Gastroesophageal sphincter (tissue), 4 donors: ENCODE measurements at regions not wholly inside any gene's neighbourhood (a gene's known extent, or its start where the extent isn't known, plus 50 kb on each side); places are given as distances from the start of the nearest gene placed in this dataset.

Experiments
- ATAC-seq: fragments of 150-250 bp; one replicate; pipeline ENCODE4 v1.9.1; 2016; ENCODE audit warnings: mild to moderate bottlenecking, moderate library complexity
- H3K27ac ChIP-seq, 4 donors: fragments of 200-600 bp; sonication (generic) in 3 of 4; 1 replicate in 3 of 4; 2 replicates in 1 of 4; pipeline ENCODE4 v1.5.1; 2016 to 2019
- H3K27me3 ChIP-seq: fragments of 200-600 bp; sonication (generic); one replicate; pipeline ENCODE4 v1.5.1; 2019
- H3K36me3 ChIP-seq, 2 donors: fragments of 200-600 bp; sonication (generic); one replicate each; pipeline ENCODE4 v1.5.1; 2019; ENCODE audit warnings: control low read depth in 1 of 2
- H3K4me1 ChIP-seq, 3 donors: fragments of 200-600 bp; sonication (generic); 1 replicate in 2 of 3; 2 replicates in 1 of 3; pipeline ENCODE4 v1.5.1; 2016 to 2019; ENCODE audit warnings: control low read depth in 2 of 3
- H3K4me3 ChIP-seq, 2 donors: fragments of 200-600 bp; sonication (generic); one replicate each; pipeline ENCODE4 v1.5.1; 2019; ENCODE audit warnings: mild to moderate bottlenecking in 1 of 2, moderate library complexity in 1 of 2
- H3K9me3 ChIP-seq, 3 donors: fragments of 200-600 bp; sonication (generic); one replicate each; pipeline ENCODE4 v1.5.1; 2017 to 2019; ENCODE audit warnings: control low read depth in 2 of 3
- EP300 ChIP-seq: sonication (generic); formaldehyde crosslinking; IDR thresholded peaks from one replicate; pipeline ENCODE4 v1.6.1; 2017; ENCODE audit warnings: antibody characterized with exemption, mild to moderate bottlenecking
- POLR2A ChIP-seq, 2 donors: fragments of 450-650 bp; IDR thresholded peaks; one replicate each; pipeline ENCODE4 v1.6.1; 2017; ENCODE audit warnings: antibody characterized with exemption in 2 of 2, mild to moderate bottlenecking in 2 of 2, moderate library complexity in 1 of 2
- POLR2AphosphoS5 ChIP-seq: sonication (generic); formaldehyde crosslinking; IDR thresholded peaks from one replicate; pipeline ENCODE4 v1.6.1; 2017; ENCODE audit warnings: antibody characterized with exemption
- WGBS, 2 donors: methylation state at CpG; one replicate each; pipeline ENCODE4 v1.1.5; 2018; ENCODE audit warnings: low coverage in 1 of 2; 5-methylcytosine and 5-hydroxymethylcytosine counted together
- TF ChIP-seq, protein P1 (sequence below), 4 experiments: fragments of 200-600 bp in 2 of 4; fragments of 450-650 bp in 2 of 4; sonication (generic) in 1 of 4; IDR thresholded peaks; one replicate each; pipeline ENCODE4 v1.5.1; 2017 to 2019; ENCODE audit warnings: antibody characterized with exemption in 4 of 4, mild to moderate bottlenecking in 2 of 4, moderate library complexity in 2 of 4

DNA sequence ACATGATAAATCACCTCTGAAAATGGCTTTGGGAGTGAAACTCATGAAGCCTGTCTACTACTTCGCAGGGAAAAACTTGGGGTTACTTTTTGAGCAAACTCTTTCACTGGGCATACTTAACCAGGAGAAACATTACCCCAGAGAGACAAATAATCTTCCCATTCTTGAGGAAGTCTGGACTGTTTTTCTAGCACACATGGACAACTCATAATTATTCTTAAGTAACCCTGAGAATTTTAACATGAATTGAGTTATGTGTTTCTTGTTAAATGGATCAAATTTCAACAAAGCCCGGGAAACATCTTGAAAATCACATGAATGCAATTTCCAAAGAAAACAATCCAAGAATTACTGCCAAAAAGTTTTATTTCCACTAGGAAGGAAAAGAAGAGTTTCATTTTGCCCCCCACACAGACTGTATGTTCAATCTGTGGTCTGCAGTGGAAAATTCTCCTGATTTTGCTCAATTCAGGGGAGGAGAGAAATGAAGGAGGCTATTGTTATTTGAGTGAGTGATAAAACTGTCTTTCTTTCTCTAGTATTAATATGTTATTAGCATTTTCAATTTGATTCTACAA is 564.8 kb upstream of the CLINT1 start:
- Histone ChIP-seq H3K9me3 (no peaks in the 10 kb centered on the region), H3K27ac (peak overlapping the region in 3 of 4 donors; percentile 22 to 60 (median 41)), H3K4me1 (no peaks in the 10 kb centered on the region), H3K27me3 (no peaks in the 10 kb centered on the region), H3K36me3 (no peaks in the 10 kb centered on the region), H3K4me3 (no peak overlapping the region)
- no peak for TF ChIP-seq POLR2A (IDR thresholded peaks at IDR 0.05)
- TF ChIP-seq POLR2AphosphoS5 = no peak
- no peak for TF ChIP-seq EP300
- TF ChIP-seq, protein P1, sequence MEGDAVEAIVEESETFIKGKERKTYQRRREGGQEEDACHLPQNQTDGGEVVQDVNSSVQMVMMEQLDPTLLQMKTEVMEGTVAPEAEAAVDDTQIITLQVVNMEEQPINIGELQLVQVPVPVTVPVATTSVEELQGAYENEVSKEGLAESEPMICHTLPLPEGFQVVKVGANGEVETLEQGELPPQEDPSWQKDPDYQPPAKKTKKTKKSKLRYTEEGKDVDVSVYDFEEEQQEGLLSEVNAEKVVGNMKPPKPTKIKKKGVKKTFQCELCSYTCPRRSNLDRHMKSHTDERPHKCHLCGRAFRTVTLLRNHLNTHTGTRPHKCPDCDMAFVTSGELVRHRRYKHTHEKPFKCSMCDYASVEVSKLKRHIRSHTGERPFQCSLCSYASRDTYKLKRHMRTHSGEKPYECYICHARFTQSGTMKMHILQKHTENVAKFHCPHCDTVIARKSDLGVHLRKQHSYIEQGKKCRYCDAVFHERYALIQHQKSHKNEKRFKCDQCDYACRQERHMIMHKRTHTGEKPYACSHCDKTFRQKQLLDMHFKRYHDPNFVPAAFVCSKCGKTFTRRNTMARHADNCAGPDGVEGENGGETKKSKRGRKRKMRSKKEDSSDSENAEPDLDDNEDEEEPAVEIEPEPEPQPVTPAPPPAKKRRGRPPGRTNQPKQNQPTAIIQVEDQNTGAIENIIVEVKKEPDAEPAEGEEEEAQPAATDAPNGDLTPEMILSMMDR (IDR thresholded peaks at IDR 0.05) = no peak
- WGBS, 2 donors = 63 to 65% methylated on average over 2 of the region's 2 CpGs
- no peak for ATAC-seq

DNA sequence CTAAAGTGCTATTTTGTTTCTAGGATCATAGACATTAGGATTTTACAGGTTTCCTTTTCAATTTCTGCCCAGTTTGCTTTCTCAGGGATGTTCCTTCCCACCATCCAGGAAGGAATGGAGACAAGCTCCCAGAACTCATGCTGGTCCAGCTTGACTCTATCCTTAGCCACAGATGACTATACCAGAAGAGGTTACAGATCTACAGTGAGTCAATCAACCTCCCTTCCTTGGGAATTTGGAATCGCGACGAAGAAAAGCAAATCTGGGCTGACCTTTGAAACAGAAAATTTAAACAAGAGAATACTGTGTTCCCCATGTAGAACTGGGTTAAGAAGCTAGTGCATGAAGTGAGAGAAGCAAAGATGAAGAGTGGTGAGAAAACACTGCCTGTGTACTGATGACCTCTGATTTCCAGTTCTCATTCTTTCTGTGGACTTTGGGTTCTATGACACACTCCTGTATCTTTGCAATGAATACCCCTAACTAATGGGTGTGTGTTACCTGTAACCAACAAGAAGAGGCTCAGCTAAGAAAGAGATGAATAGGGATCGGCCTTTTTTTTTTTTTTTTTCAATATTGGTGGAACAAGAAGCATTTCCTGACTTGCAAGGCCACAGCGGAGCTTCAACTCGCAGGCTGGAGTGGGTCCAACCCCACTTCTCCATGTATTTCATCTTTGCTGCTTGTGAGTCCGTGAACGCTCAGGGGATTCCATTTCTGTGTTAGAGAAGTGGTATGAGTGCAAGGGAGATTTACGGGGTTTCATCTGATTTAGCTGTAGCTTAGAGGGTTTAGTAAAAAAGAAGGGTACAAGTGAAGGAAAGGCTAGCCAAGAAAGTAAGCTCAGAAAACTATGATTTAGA is 563.9 kb upstream of the CLINT1 start:
- Histone ChIP-seq H3K4me1 (no peaks in the 10 kb centered on the region), H3K4me3 (no peak overlapping the region), H3K27ac (peak overlapping the region in 3 of 4 donors; percentile 22 to 60 (median 41)), H3K9me3 (no peaks in the 10 kb centered on the region), H3K27me3 (no peaks in the 10 kb centered on the region), H3K36me3 (no peaks in the 10 kb centered on the region)
- WGBS, 2 donors = 79 to 90% methylated on average over 6 to 9 of the region's 9 CpGs
- TF ChIP-seq POLR2AphosphoS5 (no peak), EP300 (no peak), POLR2A (IDR thresholded peaks at IDR 0.05) (no peak)
- TF ChIP-seq, protein P1 (IDR thresholded peaks at IDR 0.05) = no peak
- ATAC-seq = no peak

DNA sequence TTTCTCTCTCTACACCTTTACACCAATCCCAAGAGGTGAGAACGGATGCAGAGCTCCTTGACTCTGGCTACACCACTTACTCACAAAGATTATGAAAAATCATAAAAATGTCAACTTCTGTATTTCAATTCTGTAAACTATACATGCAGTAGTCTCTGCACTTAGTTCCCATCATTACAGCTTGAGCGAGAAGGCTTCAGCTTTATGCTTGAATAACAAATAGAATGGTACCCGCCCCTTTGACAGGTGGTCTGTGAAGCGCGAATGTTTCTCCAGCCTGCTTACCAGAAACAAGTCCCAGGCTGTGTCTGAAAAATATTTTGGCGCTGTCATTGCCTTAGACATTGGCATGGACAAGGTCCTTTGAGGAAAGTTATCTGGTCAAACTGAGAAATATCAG is 562.4 kb upstream of the CLINT1 start:
- Histone ChIP-seq H3K36me3 (no peaks in the 10 kb centered on the region), H3K4me3 (no peak overlapping the region), H3K27me3 (no peaks in the 10 kb centered on the region), H3K4me1 (no peaks in the 10 kb centered on the region), H3K9me3 (no peaks in the 10 kb centered on the region), H3K27ac (no peak overlapping the region)
- 92 to 100% methylated on average over 5 to 6 of the region's 6 CpGs for WGBS, 2 donors
- TF ChIP-seq POLR2AphosphoS5 = no peak
- no peak for TF ChIP-seq EP300
- no peak for TF ChIP-seq POLR2A (IDR thresholded peaks at IDR 0.05)
- no peak for ATAC-seq

DNA sequence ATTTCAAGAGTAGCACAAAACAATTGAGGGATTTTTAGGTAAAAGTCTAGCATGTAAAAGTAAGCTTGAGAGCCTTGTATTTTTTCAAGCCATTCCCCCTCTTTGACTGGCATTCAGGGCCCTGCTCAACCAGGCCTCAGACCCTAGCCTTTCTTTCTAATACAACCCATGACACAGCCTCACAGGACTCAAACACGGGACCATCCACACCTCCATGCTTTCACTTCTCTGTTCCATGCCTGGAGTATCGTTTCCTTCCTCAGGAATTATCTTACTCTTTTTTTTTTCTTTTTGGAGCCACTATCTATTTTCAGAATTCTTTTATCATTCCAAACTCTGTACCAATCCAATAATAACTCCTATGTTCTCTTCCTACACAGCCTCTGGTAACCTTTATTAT is 560.2 kb upstream of the CLINT1 start:
- peaks cover 0 to 9% (median 5%) of the 10 kb centered on the region in 3 donors for H3K4me1 ChIP-seq
- no peaks in the 10 kb centered on the region for H3K36me3 ChIP-seq
- H3K4me3 ChIP-seq = no peak overlapping the region
- no peaks in the 10 kb centered on the region for H3K9me3 ChIP-seq
- no peaks in the 10 kb centered on the region for H3K27me3 ChIP-seq
- WGBS, 2 donors = 79 to 93% methylated on average over 2 of the region's 2 CpGs
- no peak overlapping the region for H3K27ac ChIP-seq
- no peak for ATAC-seq
- TF ChIP-seq, protein P1 (IDR thresholded peaks at IDR 0.05) = no peak
- TF ChIP-seq EP300 (no peak), POLR2A (IDR thresholded peaks at IDR 0.05) (no peak), POLR2AphosphoS5 (no peak)

DNA sequence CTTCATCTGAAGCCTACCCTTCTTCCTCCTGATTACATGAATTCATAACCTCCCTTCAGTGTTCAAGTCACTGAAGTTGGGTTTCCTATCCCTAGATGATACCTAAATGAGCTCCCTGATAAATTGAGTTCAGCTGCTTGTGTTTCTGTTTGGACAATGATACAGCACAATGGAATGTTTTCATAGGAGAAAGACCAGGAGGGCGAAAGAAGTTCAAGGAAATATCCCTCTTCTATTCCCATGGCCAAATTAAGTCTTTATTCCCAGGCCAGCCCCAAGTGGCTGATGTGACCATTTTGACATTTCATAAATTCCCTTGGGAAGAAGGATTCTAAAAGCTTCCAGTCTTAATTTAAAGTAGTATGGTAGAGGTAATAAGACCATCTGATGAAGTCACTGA is 555.8 kb upstream of the CLINT1 start:
- Histone ChIP-seq H3K36me3 (no peaks in the 10 kb centered on the region), H3K9me3 (no peaks in the 10 kb centered on the region), H3K4me1 (peaks cover 0 to 13% (median 8%) of the 10 kb centered on the region in 3 donors), H3K27ac (peak overlapping the region; percentile 56 to 77 (median 64)), H3K27me3 (no peaks in the 10 kb centered on the region), H3K4me3 (no peak overlapping the region)
- TF ChIP-seq POLR2AphosphoS5 (no peak), EP300 (no peak), POLR2A (IDR thresholded peaks at IDR 0.05) (no peak)
- TF ChIP-seq, protein P1 (IDR thresholded peaks at IDR 0.05) = no peak
- WGBS, 2 donors = 25 to 40% methylated on average over 1 of the region's 1 CpG
- peak; percentile 80 for ATAC-seq
